Stimulated activated CD8-positive, alpha-beta memory T cell treated with anti-CD3 and anti-CD28 coated beads, Interleukin-15, amount 100 ng/mL, for 24 hours (primary cell): ENCODE measurements at regions not wholly inside any gene's neighbourhood (a gene's known extent, or its start where the extent isn't known, plus 50 kb on each side); places are given as distances from the start of the nearest gene placed in this dataset.

ENCODE experiments used
- DNase-seq: peaks from one replicate; pipeline ENCODE4 v3.0.0-alpha.2; 2020; ENCODE audit warnings: low read depth

DNA sequence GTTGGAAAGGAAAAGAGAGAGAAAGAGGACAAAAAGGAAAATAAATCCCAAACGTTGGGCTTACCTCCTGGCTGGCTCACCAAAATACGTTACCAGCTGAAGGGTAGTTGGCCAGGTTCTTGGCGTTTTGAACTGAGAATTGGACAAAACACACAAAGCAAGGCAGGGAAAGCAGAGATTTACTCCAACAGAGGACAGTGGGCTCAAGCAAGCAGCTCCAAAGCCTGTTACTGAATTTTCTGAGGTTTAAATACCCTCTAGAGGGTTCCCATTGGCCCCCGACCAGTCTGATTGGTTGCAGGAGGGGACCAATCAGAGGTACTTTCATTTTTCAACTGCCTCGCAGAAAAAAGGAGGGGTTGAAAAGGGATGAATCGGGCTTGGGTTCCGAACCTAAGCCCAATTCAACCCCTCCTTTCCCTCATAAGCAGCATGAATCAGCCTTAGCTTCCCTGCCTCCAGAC lies 55.6 kb upstream of the ALOX12 start:
- no peak for DNase-seq

DNA sequence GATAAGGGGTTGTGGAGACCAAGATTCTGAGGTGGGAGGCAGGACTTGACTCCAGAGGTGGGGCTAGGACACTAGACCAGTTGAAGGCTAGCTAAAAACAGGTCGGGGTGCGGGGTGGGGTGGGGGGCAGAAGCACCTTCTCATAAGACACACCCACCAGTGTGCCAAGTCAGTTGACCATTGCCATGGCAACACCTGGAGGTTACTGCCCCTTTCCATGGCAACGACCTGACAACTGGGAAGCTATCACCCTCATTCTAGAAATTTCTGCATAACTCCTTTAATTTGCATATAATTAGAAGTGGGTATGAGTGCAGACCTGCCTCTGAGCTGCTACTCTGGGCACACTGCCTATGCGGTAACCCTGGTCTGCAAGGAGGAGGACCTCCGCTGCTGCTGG lies 53.9 kb upstream of the ALOX12 start:
- DNase-seq, result no peak

DNA sequence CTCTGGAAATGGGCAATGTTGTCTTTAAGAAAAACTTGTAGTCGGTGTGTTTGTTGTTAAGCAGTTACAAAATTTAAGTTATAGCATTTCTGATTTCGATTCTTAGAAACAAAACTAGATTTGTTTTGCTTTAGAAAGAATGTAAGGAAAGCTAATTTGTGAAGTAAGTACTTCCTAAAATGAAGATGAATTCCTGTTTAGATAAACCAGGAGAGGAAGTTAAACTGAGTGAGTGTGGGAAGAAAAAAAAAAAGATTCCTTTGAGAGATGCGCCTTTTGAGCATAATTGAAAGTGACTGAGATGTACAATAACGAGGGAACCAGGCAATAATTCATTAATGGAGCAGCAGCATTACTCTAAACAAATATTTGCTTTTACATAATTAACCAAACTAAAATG lies 52.4 kb upstream of the ALOX12 start:
- no peak for DNase-seq
